ENCODE measurements at regions not wholly inside any gene's neighbourhood (a gene's known extent, or its start where the extent isn't known, plus 50 kb on each side); places are given as distances from the start of the nearest gene placed in this dataset.

GRCh38 chr18:60228609-60229595 is 143.7 kb downstream of the MC4R start:
- DNase-seq = no peak
- intact Hi-C loops (cut with DNase I; ENCODE audit: low total_unique reads) (no loop called here), in situ Hi-C loops (cut with MboI; ENCODE audit: low pct_ligation_motif_present in 1 of 4, low pct_unique_long_range_greater_than_20kb in 1 of 4, low sequenced_read_pairs in 3 of 4) (no loop called here)
- H3K36me3 ChIP-seq = no peaks in the 10 kb centered on the region
- TF ChIP-seq POLR2A (IDR thresholded peaks at IDR 0.05) (no peak), EP300 (IDR thresholded peaks at IDR 0.05; ENCODE audit: low read depth) (no peak), POLR2AphosphoS5 (IDR thresholded peaks at IDR 0.05) (no peak), CTCF (IDR thresholded peaks at IDR 0.05) (no peak)
- H3K9me3 ChIP-seq = peaks cover 0 to under 1% of the 10 kb centered on the region in 2 donors
- H3K27ac ChIP-seq = no peak overlapping the region
- H3K27me3 ChIP-seq = no peaks in the 10 kb centered on the region
- WGBS, 2 donors (ENCODE audit: low coverage in 1 of 2) = 49 to 64% methylated on average over 8 of the region's 8 CpGs
- H3K4me1 ChIP-seq = no peaks in the 10 kb centered on the region
- no peak overlapping the region for H3K4me3 ChIP-seq

- Histone ChIP-seq H3K9me3 (no peaks in the 10 kb centered on the region), H3K27ac (no peak overlapping the region), H3K4me3 (no peak overlapping the region), H3K27me3 (no peaks in the 10 kb centered on the region), H3K4me1 (no peaks in the 10 kb centered on the region), H3K36me3 (no peaks in the 10 kb centered on the region)
- intact Hi-C loops (cut with DNase I; ENCODE audit: low total_unique reads) (loop anchor here (10.0 kb wide), 1 partner anchor 1561 kb away; no protein-coding TSS in a partner anchor), in situ Hi-C loops (cut with MboI; ENCODE audit: low pct_ligation_motif_present in 1 of 4, low pct_unique_long_range_greater_than_20kb in 1 of 4, low sequenced_read_pairs in 3 of 4) (no loop called here)
- WGBS, 2 donors (ENCODE audit: low coverage in 1 of 2) = 62 to 75% methylated on average over 4 to 5 of the region's 5 CpGs
- DNase-seq = no peak
- TF ChIP-seq POLR2A (IDR thresholded peaks at IDR 0.05) (no peak), CTCF (IDR thresholded peaks at IDR 0.05) (no peak), POLR2AphosphoS5 (IDR thresholded peaks at IDR 0.05) (no peak), EP300 (IDR thresholded peaks at IDR 0.05; ENCODE audit: low read depth) (no peak)
Measured at GRCh38 chr18:60215432-60215831, 157.1 kb downstream of the MC4R start.

GRCh38 chr18:60209042-60209441 is 163.5 kb downstream of the MC4R start:
- 56 to 60% methylated on average over 1 of the region's 1 CpG for WGBS, 2 donors (ENCODE audit: low coverage in 1 of 2)
- H3K36me3 ChIP-seq = no peaks in the 10 kb centered on the region
- no peak overlapping the region for H3K4me3 ChIP-seq
- intact Hi-C loops (cut with DNase I; ENCODE audit: low total_unique reads) = no loop called here
- no peaks in the 10 kb centered on the region for H3K4me1 ChIP-seq
- H3K27ac ChIP-seq = no peak overlapping the region
- TF ChIP-seq CTCF (IDR thresholded peaks at IDR 0.05) = no peak
- TF ChIP-seq POLR2AphosphoS5 (IDR thresholded peaks at IDR 0.05) = no peak
- TF ChIP-seq POLR2A (IDR thresholded peaks at IDR 0.05) = no peak
- TF ChIP-seq EP300 (IDR thresholded peaks at IDR 0.05; ENCODE audit: low read depth) = no peak
- DNase-seq = no peak
- in situ Hi-C loops (cut with MboI; ENCODE audit: low pct_ligation_motif_present in 1 of 4, low pct_unique_long_range_greater_than_20kb in 1 of 4, low sequenced_read_pairs in 3 of 4) = no loop called here
- H3K9me3 ChIP-seq = no peaks in the 10 kb centered on the region
- no peaks in the 10 kb centered on the region for H3K27me3 ChIP-seq

- WGBS, 2 donors (ENCODE audit: low coverage in 1 of 2) = 29 to 50% methylated on average over 1 of the region's 1 CpG
Measured at GRCh38 chr18:60202708-60203107, 169.9 kb downstream of the MC4R start.

More at GRCh38 chr18:60202708-60203107, 169.9 kb downstream of the MC4R start:
- intact Hi-C loops (cut with DNase I; ENCODE audit: low total_unique reads) (no loop called here), in situ Hi-C loops (cut with MboI; ENCODE audit: low pct_ligation_motif_present in 1 of 4, low pct_unique_long_range_greater_than_20kb in 1 of 4, low sequenced_read_pairs in 3 of 4) (no loop called here)
- Histone ChIP-seq H3K36me3 (no peaks in the 10 kb centered on the region), H3K4me1 (no peaks in the 10 kb centered on the region), H3K9me3 (no peaks in the 10 kb centered on the region), H3K27me3 (no peaks in the 10 kb centered on the region), H3K27ac (no peak overlapping the region), H3K4me3 (no peak overlapping the region)
- no peak for TF ChIP-seq POLR2AphosphoS5 (IDR thresholded peaks at IDR 0.05)
- TF ChIP-seq POLR2A (IDR thresholded peaks at IDR 0.05) = no peak
- TF ChIP-seq EP300 (IDR thresholded peaks at IDR 0.05; ENCODE audit: low read depth) = no peak
- TF ChIP-seq CTCF (IDR thresholded peaks at IDR 0.05) = no peak
- DNase-seq = no peak
